ENCODE measurements at regions not wholly inside any gene's neighbourhood (a gene's known extent, or its start where the extent isn't known, plus 50 kb on each side); places are given as distances from the start of the nearest gene placed in this dataset.

GRCh38 chr3:25239042-25239441 lies 189.0 kb upstream of the RARB start:
- Histone ChIP-seq H3K4me3 (ENCODE audit: low read length in 2 of 2) (no peak overlapping the region), H3K27ac (ENCODE audit: low read depth in 1 of 2, low read length in 1 of 2) (no peak overlapping the region)
- 87% methylated on average over 1 of the region's 1 CpG for WGBS

GRCh38 chr3:25246913-25247312 lies 181.2 kb upstream of the RARB start:
- Histone ChIP-seq H3K36me3 (ENCODE audit: control insufficient read depth in 2 of 2, insufficient read depth in 2 of 2, low read length in 1 of 2) (no peaks in the 10 kb centered on the region), H3K4me3 (ENCODE audit: low read length in 2 of 2) (no peak overlapping the region), H3K27ac (ENCODE audit: low read depth in 1 of 2, low read length in 1 of 2) (no peak overlapping the region), H3K4me1 (ENCODE audit: control insufficient read depth in 2 of 2, insufficient read depth in 2 of 2, low read length in 2 of 2) (no peaks in the 10 kb centered on the region), H3K9me3 (ENCODE audit: control insufficient read depth in 2 of 2, insufficient read depth in 1 of 2, low read length in 1 of 2) (peaks cover 2 to 17% of the 10 kb centered on the region in 2 donors), H3K27me3 (ENCODE audit: control insufficient read depth in 2 of 2, insufficient read depth in 1 of 2, low read length in 1 of 2) (no peaks in the 10 kb centered on the region)
- no peak for DNase-seq (ENCODE audit: low read depth in 6 of 9, low spot score in 9 of 9)
- 80% methylated on average over 5 of the region's 5 CpGs for WGBS

More at GRCh38 chr3:25239042-25239441, 189.0 kb upstream of the RARB start:
- H3K27me3 ChIP-seq (ENCODE audit: control insufficient read depth in 2 of 2, insufficient read depth in 1 of 2, low read length in 1 of 2): no peaks in the 10 kb centered on the region
- no peaks in the 10 kb centered on the region for H3K36me3 ChIP-seq (ENCODE audit: control insufficient read depth in 2 of 2, insufficient read depth in 2 of 2, low read length in 1 of 2)
- DNase-seq (ENCODE audit: low read depth in 6 of 9, low spot score in 9 of 9): no peak
- no peaks in the 10 kb centered on the region for H3K4me1 ChIP-seq (ENCODE audit: control insufficient read depth in 2 of 2, insufficient read depth in 2 of 2, low read length in 2 of 2)
- no peaks in the 10 kb centered on the region for H3K9me3 ChIP-seq (ENCODE audit: control insufficient read depth in 2 of 2, insufficient read depth in 1 of 2, low read length in 1 of 2)

GRCh38 chr3:25252291-25252690 lies 175.8 kb upstream of the RARB start:
- DNase-seq (ENCODE audit: low read depth in 6 of 9, low spot score in 9 of 9): no peak
- Histone ChIP-seq H3K27me3 (ENCODE audit: control insufficient read depth in 2 of 2, insufficient read depth in 1 of 2, low read length in 1 of 2) (no peaks in the 10 kb centered on the region), H3K27ac (ENCODE audit: low read depth in 1 of 2, low read length in 1 of 2) (no peak overlapping the region), H3K4me3 (ENCODE audit: low read length in 2 of 2) (no peak overlapping the region), H3K36me3 (ENCODE audit: control insufficient read depth in 2 of 2, insufficient read depth in 2 of 2, low read length in 1 of 2) (no peaks in the 10 kb centered on the region), H3K4me1 (ENCODE audit: control insufficient read depth in 2 of 2, insufficient read depth in 2 of 2, low read length in 2 of 2) (no peaks in the 10 kb centered on the region), H3K9me3 (ENCODE audit: control insufficient read depth in 2 of 2, insufficient read depth in 1 of 2, low read length in 1 of 2) (peaks cover 2 to 15% of the 10 kb centered on the region in 2 donors)
- WGBS: 81% methylated on average over 1 of the region's 1 CpG

GRCh38 chr3:25257026-25257425 lies 171.0 kb upstream of the RARB start:
- no peaks in the 10 kb centered on the region for H3K4me1 ChIP-seq (ENCODE audit: control insufficient read depth in 2 of 2, insufficient read depth in 2 of 2, low read length in 2 of 2)
- WGBS: 88% methylated on average over 2 of the region's 2 CpGs
- H3K4me3 ChIP-seq (ENCODE audit: low read length in 2 of 2): no peak overlapping the region
- DNase-seq (ENCODE audit: low read depth in 6 of 9, low spot score in 9 of 9): no peak
- no peak overlapping the region for H3K27ac ChIP-seq (ENCODE audit: low read depth in 1 of 2, low read length in 1 of 2)
- no peaks in the 10 kb centered on the region for H3K9me3 ChIP-seq (ENCODE audit: control insufficient read depth in 2 of 2, insufficient read depth in 1 of 2, low read length in 1 of 2)
- H3K36me3 ChIP-seq (ENCODE audit: control insufficient read depth in 2 of 2, insufficient read depth in 2 of 2, low read length in 1 of 2): no peaks in the 10 kb centered on the region
- no peaks in the 10 kb centered on the region for H3K27me3 ChIP-seq (ENCODE audit: control insufficient read depth in 2 of 2, insufficient read depth in 1 of 2, low read length in 1 of 2)

GRCh38 chr3:25259871-25260270 lies 168.2 kb upstream of the RARB start:
- no peak overlapping the region for H3K27ac ChIP-seq (ENCODE audit: low read depth in 1 of 2, low read length in 1 of 2)
- H3K27me3 ChIP-seq (ENCODE audit: control insufficient read depth in 2 of 2, insufficient read depth in 1 of 2, low read length in 1 of 2): no peaks in the 10 kb centered on the region
- 40% methylated on average over 3 of the region's 3 CpGs for WGBS
- H3K9me3 ChIP-seq (ENCODE audit: control insufficient read depth in 2 of 2, insufficient read depth in 1 of 2, low read length in 1 of 2): no peaks in the 10 kb centered on the region
- H3K4me1 ChIP-seq (ENCODE audit: control insufficient read depth in 2 of 2, insufficient read depth in 2 of 2, low read length in 2 of 2): no peaks in the 10 kb centered on the region
- H3K36me3 ChIP-seq (ENCODE audit: control insufficient read depth in 2 of 2, insufficient read depth in 2 of 2, low read length in 1 of 2): no peaks in the 10 kb centered on the region
- DNase-seq (ENCODE audit: low read depth in 6 of 9, low spot score in 9 of 9): no peak
- no peak overlapping the region for H3K4me3 ChIP-seq (ENCODE audit: low read length in 2 of 2)

GRCh38 chr3:25262322-25262721 lies 165.7 kb upstream of the RARB start:
- Histone ChIP-seq H3K36me3 (ENCODE audit: control insufficient read depth in 2 of 2, insufficient read depth in 2 of 2, low read length in 1 of 2) (no peaks in the 10 kb centered on the region), H3K9me3 (ENCODE audit: control insufficient read depth in 2 of 2, insufficient read depth in 1 of 2, low read length in 1 of 2) (no peaks in the 10 kb centered on the region), H3K4me1 (ENCODE audit: control insufficient read depth in 2 of 2, insufficient read depth in 2 of 2, low read length in 2 of 2) (peaks cover 0 to 4% of the 10 kb centered on the region in 2 donors), H3K4me3 (ENCODE audit: low read length in 2 of 2) (no peak overlapping the region), H3K27ac (ENCODE audit: low read depth in 1 of 2, low read length in 1 of 2) (no peak overlapping the region), H3K27me3 (ENCODE audit: control insufficient read depth in 2 of 2, insufficient read depth in 1 of 2, low read length in 1 of 2) (no peaks in the 10 kb centered on the region)
- DNase-seq (ENCODE audit: low read depth in 6 of 9, low spot score in 9 of 9): no peak
- WGBS: 87% methylated on average over 6 of the region's 6 CpGs

- 64% methylated on average over 1 of the region's 1 CpG for WGBS
- Histone ChIP-seq H3K27me3 (ENCODE audit: control insufficient read depth in 2 of 2, insufficient read depth in 1 of 2, low read length in 1 of 2) (no peaks in the 10 kb centered on the region), H3K9me3 (ENCODE audit: control insufficient read depth in 2 of 2, insufficient read depth in 1 of 2, low read length in 1 of 2) (no peaks in the 10 kb centered on the region), H3K36me3 (ENCODE audit: control insufficient read depth in 2 of 2, insufficient read depth in 2 of 2, low read length in 1 of 2) (no peaks in the 10 kb centered on the region), H3K4me1 (ENCODE audit: control insufficient read depth in 2 of 2, insufficient read depth in 2 of 2, low read length in 2 of 2) (peaks cover 0 to 4% of the 10 kb centered on the region in 2 donors), H3K27ac (ENCODE audit: low read depth in 1 of 2, low read length in 1 of 2) (no peak overlapping the region), H3K4me3 (ENCODE audit: low read length in 2 of 2) (no peak overlapping the region)
- peak in 2 of 9 donors; percentile 8 to 37 for DNase-seq (ENCODE audit: low read depth in 6 of 9, low spot score in 9 of 9)
Measured at GRCh38 chr3:25265284-25265683, 162.8 kb upstream of the RARB start.

GRCh38 chr3:25266677-25267076 lies 161.4 kb upstream of the RARB start:
- 86% methylated on average over 1 of the region's 1 CpG for WGBS
- no peak overlapping the region for H3K27ac ChIP-seq (ENCODE audit: low read depth in 1 of 2, low read length in 1 of 2)
- peaks cover 0 to 4% of the 10 kb centered on the region in 2 donors for H3K4me1 ChIP-seq (ENCODE audit: control insufficient read depth in 2 of 2, insufficient read depth in 2 of 2, low read length in 2 of 2)
- no peak overlapping the region for H3K4me3 ChIP-seq (ENCODE audit: low read length in 2 of 2)
- no peaks in the 10 kb centered on the region for H3K27me3 ChIP-seq (ENCODE audit: control insufficient read depth in 2 of 2, insufficient read depth in 1 of 2, low read length in 1 of 2)
- no peaks in the 10 kb centered on the region for H3K9me3 ChIP-seq (ENCODE audit: control insufficient read depth in 2 of 2, insufficient read depth in 1 of 2, low read length in 1 of 2)
- no peaks in the 10 kb centered on the region for H3K36me3 ChIP-seq (ENCODE audit: control insufficient read depth in 2 of 2, insufficient read depth in 2 of 2, low read length in 1 of 2)
- no peak for DNase-seq (ENCODE audit: low read depth in 6 of 9, low spot score in 9 of 9)

- WGBS: 88% methylated on average over 3 of the region's 3 CpGs
- H3K27ac ChIP-seq (ENCODE audit: low read depth in 1 of 2, low read length in 1 of 2): no peak overlapping the region
- H3K27me3 ChIP-seq (ENCODE audit: control insufficient read depth in 2 of 2, insufficient read depth in 1 of 2, low read length in 1 of 2): no peaks in the 10 kb centered on the region
- H3K4me3 ChIP-seq (ENCODE audit: low read length in 2 of 2): no peak overlapping the region
- no peaks in the 10 kb centered on the region for H3K36me3 ChIP-seq (ENCODE audit: control insufficient read depth in 2 of 2, insufficient read depth in 2 of 2, low read length in 1 of 2)
- H3K9me3 ChIP-seq (ENCODE audit: control insufficient read depth in 2 of 2, insufficient read depth in 1 of 2, low read length in 1 of 2): no peaks in the 10 kb centered on the region
- no peak for DNase-seq (ENCODE audit: low read depth in 6 of 9, low spot score in 9 of 9)
- no peaks in the 10 kb centered on the region for H3K4me1 ChIP-seq (ENCODE audit: control insufficient read depth in 2 of 2, insufficient read depth in 2 of 2, low read length in 2 of 2)
Measured at GRCh38 chr3:25272090-25272489, 156.0 kb upstream of the RARB start.

Data from thymus (tissue), 11 donors.